ENCODE measurements at regions not wholly inside any gene's neighbourhood (a gene's known extent, or its start where the extent isn't known, plus 50 kb on each side); places are given as distances from the start of the nearest gene placed in this dataset.

DNA sequence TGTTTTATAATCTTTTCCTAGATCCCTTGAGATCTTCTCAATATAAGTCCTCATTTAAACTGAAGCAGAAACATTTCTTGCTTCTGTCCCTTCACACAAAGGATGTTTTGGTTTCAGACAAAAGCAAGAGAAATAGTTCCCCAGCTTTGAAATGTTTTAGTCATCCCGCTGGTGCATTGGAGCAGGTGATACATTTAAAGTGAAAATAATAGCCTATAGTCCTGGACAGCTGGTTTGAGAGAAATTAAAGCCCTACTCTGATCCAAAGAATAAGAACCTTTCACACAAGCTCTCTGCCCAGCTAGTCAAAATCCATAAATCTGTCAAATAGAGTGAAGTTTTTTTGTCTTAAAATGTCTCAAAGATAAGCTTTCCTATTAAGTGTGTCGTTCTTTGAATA lies 79.4 kb downstream of the LUZP4 start:
- Histone ChIP-seq H3K4me3 (replicated peaks in 1 of 3; ENCODE audit: low read depth in 2 of 3, low read length in 3 of 3) (no peak overlapping the region), H3K9me3 (replicated peaks in 1 of 2; ENCODE audit: control insufficient read depth in 1 of 2, insufficient read depth in 1 of 2, low read length in 2 of 2) (no peaks in the 10 kb centered on the region), H2AFZ (ENCODE audit: insufficient read depth, low read depth, low read length, poor library complexity, severe bottlenecking) (no peak overlapping the region), H3K27ac (ENCODE audit: low read depth in 1 of 2, low read length in 2 of 2) (no peak overlapping the region), H4K20me1 (ENCODE audit: insufficient read depth, low read length) (no peaks in the 10 kb centered on the region), H3K36me3 (replicated peaks in 1 of 2; ENCODE audit: control insufficient read depth in 1 of 2, insufficient read depth in 2 of 2, low read length in 2 of 2) (no peaks in the 10 kb centered on the region), H3K4me1 (ENCODE audit: control insufficient read depth in 1 of 2, insufficient read depth in 2 of 2, low read length in 2 of 2) (no peaks in the 10 kb centered on the region), H3K79me2 (ENCODE audit: insufficient read depth, low read length) (no peaks in the 10 kb centered on the region), H3K9ac (ENCODE audit: insufficient read depth, low read length, poor library complexity, severe bottlenecking) (no peak overlapping the region), H3K4me2 (replicated peaks; ENCODE audit: extremely low read depth, low read length, poor library complexity, severe bottlenecking) (no peak overlapping the region), H3K27me3 (ENCODE audit: control insufficient read depth in 2 of 2, insufficient read depth in 2 of 2, low read length in 2 of 2) (no peaks in the 10 kb centered on the region)
- peaks cover 0 to 1% (median 0%) of the 10 kb centered on the region in 7 donors for H3K9me3 Mint-ChIP-seq
- H3K4me1 Mint-ChIP-seq = no peaks in the 10 kb centered on the region
- H3K4me3 Mint-ChIP-seq = no peak overlapping the region
- no peaks in the 10 kb centered on the region for H3K36me3 Mint-ChIP-seq
- WGBS (ENCODE audit: insufficient coverage) = no CpG with 5 or more reads among the region's 2 CpGs
- H3K27ac Mint-ChIP-seq = no peak overlapping the region
- DNase-seq = no peak
- TF ChIP-seq, protein P1, sequence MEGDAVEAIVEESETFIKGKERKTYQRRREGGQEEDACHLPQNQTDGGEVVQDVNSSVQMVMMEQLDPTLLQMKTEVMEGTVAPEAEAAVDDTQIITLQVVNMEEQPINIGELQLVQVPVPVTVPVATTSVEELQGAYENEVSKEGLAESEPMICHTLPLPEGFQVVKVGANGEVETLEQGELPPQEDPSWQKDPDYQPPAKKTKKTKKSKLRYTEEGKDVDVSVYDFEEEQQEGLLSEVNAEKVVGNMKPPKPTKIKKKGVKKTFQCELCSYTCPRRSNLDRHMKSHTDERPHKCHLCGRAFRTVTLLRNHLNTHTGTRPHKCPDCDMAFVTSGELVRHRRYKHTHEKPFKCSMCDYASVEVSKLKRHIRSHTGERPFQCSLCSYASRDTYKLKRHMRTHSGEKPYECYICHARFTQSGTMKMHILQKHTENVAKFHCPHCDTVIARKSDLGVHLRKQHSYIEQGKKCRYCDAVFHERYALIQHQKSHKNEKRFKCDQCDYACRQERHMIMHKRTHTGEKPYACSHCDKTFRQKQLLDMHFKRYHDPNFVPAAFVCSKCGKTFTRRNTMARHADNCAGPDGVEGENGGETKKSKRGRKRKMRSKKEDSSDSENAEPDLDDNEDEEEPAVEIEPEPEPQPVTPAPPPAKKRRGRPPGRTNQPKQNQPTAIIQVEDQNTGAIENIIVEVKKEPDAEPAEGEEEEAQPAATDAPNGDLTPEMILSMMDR (IDR thresholded peaks at IDR 0.05) = no peak
- peaks cover 0 to 9% (median 1%) of the 10 kb centered on the region in 3 donors for H3K27me3 Mint-ChIP-seq (ENCODE audit: low read depth in 3 of 3)
- intact Hi-C loops (cut with micrococcal nuclease) = no loop called here

DNA sequence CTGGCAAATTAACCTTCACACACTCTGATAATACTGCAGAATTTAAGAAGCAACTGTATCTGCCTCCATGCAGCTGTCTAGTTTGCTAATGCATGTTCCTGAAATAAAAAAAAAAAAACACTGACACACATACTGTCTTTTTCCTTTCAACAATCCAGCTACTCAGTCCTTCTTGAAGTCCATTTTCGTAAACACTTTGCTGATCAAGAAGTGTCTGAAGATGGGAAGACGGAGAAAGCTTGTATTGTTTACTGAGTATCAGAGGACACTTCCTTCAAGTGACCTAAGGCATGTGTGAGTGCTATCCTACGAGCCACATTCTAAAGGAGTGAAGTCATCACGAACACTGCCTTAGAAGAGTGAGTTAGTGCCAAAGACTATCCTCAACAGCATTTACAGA lies 82.6 kb downstream of the LUZP4 start:
- no peaks in the 10 kb centered on the region for H3K36me3 ChIP-seq (replicated peaks in 1 of 2; ENCODE audit: control insufficient read depth in 1 of 2, insufficient read depth in 2 of 2, low read length in 2 of 2)
- no peak for DNase-seq
- H3K27ac ChIP-seq (ENCODE audit: low read depth in 1 of 2, low read length in 2 of 2) = no peak overlapping the region
- Mint-ChIP-seq H3K4me3 (no peak overlapping the region), H3K27me3 (ENCODE audit: low read depth in 3 of 3) (peaks cover 1 to 14% (median 1%) of the 10 kb centered on the region in 3 donors), H3K9me3 (peaks cover 0 to 3% (median 0%) of the 10 kb centered on the region in 7 donors), H3K4me1 (no peaks in the 10 kb centered on the region), H3K27ac (no peak overlapping the region), H3K36me3 (no peaks in the 10 kb centered on the region)
- H3K9ac ChIP-seq (ENCODE audit: insufficient read depth, low read length, poor library complexity, severe bottlenecking) = no peak overlapping the region
- H3K9me3 ChIP-seq (replicated peaks in 1 of 2; ENCODE audit: control insufficient read depth in 1 of 2, insufficient read depth in 1 of 2, low read length in 2 of 2) = no peaks in the 10 kb centered on the region
- no peak overlapping the region for H3K4me3 ChIP-seq (replicated peaks in 1 of 3; ENCODE audit: low read depth in 2 of 3, low read length in 3 of 3)
- H3K4me2 ChIP-seq (replicated peaks; ENCODE audit: extremely low read depth, low read length, poor library complexity, severe bottlenecking) = no peak overlapping the region
- no peak overlapping the region for H2AFZ ChIP-seq (ENCODE audit: insufficient read depth, low read depth, low read length, poor library complexity, severe bottlenecking)
- H3K4me1 ChIP-seq (ENCODE audit: control insufficient read depth in 1 of 2, insufficient read depth in 2 of 2, low read length in 2 of 2) = no peaks in the 10 kb centered on the region
- no peaks in the 10 kb centered on the region for H3K27me3 ChIP-seq (ENCODE audit: control insufficient read depth in 2 of 2, insufficient read depth in 2 of 2, low read length in 2 of 2)
- WGBS (ENCODE audit: insufficient coverage) = 80% methylated on average over 1 of the region's 4 CpGs
- H4K20me1 ChIP-seq (ENCODE audit: insufficient read depth, low read length) = no peaks in the 10 kb centered on the region
- intact Hi-C loops (cut with micrococcal nuclease) = no loop called here
- H3K79me2 ChIP-seq (ENCODE audit: insufficient read depth, low read length) = no peaks in the 10 kb centered on the region
- TF ChIP-seq, protein P1 (IDR thresholded peaks at IDR 0.05) = no peak

Data from CD14-positive monocyte (primary cell).